ENCODE measurements at regions not wholly inside any gene's neighbourhood (a gene's known extent, or its start where the extent isn't known, plus 50 kb on each side); places are given as distances from the start of the nearest gene placed in this dataset.

DNA sequence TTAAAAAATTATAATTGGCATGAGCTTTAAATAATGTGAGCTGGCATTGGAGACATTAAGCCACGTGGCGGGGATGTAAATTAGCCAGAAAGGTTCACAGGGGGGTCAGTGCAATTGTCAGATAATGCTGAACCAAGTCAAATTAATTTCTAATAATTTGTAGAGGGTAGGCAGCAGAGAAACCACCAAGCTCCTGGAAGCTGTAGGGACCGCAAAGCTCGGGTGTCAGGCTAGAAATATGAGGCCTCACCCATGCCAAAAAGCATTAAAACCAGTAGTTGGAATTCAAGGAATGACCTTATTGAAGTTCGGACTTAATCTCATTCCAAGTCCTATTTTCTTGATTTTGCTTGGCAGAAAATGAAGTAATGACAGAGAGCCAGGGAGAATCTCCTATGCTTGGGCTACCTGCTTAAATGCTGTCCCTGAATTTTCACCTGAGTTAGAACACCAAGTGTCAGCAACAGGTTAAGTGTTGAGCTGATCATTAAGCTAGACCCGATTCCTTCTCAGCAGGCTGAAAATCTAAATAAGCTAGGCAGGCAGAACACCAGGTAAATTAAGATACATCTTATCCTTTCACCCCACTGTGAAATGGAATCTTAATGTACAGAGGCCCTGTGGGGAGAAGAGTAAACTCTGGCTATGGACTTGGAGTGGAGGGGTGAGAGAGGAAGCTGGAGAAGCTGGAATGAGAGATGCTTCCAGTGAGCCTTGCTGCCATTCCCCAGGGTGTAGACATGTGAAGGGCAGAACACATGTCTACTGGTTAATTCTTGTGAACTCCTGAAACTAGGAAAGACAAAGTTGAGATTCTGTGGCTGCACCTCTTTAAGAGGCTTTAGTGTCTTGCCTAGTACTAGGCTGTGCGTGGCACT, 520.0 kb downstream of the SLC4A3 start:
- no peak for TF ChIP-seq CTCF (IDR thresholded peaks at IDR 0.05)

DNA sequence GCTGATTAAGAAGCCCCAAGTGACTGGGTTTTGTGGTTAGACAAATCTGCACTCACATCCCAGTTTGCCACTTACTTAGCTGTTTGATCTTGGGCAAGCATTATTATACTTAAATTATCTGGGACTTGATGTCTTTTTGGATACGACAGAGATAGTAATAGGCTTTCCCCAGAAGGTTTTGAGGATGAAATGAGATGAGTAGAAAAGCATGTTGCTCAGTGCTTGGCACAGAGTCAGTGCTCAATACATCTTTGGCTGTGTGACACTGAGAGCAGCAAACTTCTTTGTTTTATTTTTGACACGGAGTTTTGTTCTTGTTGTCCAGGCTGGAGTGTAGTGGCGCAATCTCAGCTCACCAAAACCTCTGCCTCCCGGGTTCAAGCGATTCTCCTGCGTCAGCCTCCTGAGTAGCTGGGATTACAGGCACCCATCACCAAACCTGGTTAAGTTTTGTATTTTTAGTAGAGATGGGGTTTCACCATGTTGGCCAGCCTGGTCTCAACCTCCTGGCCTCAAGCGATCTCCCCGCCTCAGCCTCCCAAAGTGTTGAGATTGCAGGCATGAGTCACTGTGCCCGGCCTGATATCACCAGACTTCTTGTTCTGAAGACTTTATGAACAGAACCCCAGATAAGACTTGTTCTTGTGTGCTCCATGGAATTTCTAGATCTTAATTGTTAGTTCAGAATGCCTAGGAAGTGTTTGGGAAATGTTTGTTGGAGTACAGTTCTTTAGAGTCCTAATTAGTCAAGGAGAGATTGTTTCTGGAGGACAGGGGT, 521.2 kb downstream of the SLC4A3 start:
- no peak for TF ChIP-seq CTCF (IDR thresholded peaks at IDR 0.05)

DNA sequence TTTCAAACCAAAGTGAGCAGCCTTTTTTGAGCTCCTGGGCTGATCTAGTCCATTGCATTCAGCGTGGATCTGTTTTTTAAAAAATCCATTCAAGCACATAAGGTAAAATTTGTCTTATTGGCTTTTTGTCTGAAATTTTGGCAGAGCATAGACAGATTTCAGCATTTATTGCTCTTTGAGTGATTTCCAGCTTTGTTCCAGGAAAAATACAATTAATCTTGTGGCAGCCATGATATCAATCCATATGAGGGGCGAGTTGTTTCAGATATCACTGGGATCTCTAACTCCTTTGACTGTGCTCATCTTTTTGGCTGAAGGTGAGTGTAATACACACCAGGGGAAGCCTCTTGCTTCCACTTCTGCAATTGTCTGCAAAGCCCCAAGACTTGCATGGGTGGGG, 523.9 kb downstream of the SLC4A3 start:
- no peak for TF ChIP-seq CTCF (IDR thresholded peaks at IDR 0.05)

DNA sequence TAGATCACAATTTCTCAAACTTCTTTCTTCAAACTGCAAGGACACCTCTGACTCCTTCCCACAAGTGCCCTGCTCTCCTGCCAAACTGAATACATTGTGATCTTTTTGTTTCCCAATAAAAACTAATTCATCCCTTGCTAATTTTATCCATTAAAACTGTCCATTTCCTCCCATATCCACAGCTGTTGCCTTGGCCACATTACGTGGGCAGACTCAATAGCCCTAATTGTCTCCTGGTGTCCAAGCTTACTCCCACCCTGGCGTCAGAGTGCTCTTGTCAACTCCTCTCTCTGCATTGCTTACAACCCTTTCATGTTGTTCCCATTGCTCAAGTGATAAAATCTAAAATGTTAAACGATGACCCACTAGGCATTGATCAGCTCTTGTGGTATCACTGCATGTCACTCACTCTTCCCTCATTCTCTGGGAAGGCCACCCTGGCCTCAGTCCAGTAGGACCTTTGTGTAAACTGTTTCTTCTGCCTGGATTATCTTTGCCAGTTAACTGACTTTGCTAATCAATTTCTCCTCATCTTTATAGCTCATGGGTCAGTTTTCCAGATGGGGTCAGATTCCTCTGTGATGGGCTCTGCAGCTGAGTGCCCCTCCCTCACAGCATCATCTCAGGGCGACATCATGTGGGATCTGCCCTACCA, 525.0 kb downstream of the SLC4A3 start:
- TF ChIP-seq CTCF (IDR thresholded peaks at IDR 0.05) = no peak

DNA sequence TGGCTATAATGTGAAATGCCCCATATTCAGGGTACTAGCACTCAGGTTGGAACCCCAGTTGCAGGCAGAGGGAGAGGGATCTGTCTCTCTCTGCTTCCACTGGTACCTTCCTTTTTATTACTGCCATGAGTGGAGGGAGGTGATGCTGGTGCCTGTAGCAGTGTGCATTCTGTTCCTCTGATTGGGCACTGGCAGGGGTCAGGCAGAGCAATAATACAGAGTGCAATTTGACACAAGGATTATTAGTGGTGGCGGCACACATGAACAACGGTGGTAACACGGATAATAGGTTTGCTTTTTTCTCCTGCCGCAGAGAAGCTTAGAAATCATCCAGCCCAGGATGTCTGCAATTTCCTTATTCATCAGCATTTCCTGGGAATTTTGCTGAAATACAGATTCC, 525.7 kb downstream of the SLC4A3 start:
- TF ChIP-seq CTCF (IDR thresholded peaks at IDR 0.05) = no peak

GRCh38 chr2:220154304-220154703, 526.9 kb downstream of the SLC4A3 start:
- TF ChIP-seq CTCF (IDR thresholded peaks at IDR 0.05) = peak; percentile 35

DNA sequence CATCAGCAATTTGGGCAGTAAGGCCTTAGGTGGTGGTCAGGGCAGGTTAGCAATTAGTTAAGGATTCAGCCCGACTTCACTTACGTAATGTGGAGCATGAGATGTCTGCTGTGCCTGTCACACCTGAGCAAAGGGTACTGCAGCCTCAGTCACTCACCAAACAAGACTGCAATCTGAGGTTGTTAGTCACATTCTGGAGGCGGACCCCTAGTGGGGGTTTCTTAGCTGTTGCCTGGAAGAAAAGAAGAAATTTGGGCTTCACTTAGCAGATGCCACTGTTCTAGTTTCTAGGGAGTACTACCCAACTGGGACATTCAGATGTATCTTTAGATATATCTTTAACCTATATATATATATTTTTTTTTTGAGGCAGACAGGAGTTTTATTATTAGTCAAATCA, 529.9 kb downstream of the SLC4A3 start:
- TF ChIP-seq CTCF (IDR thresholded peaks at IDR 0.05) = no peak

Data from LNCAP (cell line).